SKM-1 (cell line): ENCODE measurements at regions not wholly inside any gene's neighbourhood (a gene's known extent, or its start where the extent isn't known, plus 50 kb on each side); places are given as distances from the start of the nearest gene placed in this dataset.

Source experiments
- DNase-seq: peaks from one replicate; lab custom pipeline; 2025; ENCODE audit not compliant: unreplicated experiment; lab: John Stamatoyannopoulos, UW

DNA sequence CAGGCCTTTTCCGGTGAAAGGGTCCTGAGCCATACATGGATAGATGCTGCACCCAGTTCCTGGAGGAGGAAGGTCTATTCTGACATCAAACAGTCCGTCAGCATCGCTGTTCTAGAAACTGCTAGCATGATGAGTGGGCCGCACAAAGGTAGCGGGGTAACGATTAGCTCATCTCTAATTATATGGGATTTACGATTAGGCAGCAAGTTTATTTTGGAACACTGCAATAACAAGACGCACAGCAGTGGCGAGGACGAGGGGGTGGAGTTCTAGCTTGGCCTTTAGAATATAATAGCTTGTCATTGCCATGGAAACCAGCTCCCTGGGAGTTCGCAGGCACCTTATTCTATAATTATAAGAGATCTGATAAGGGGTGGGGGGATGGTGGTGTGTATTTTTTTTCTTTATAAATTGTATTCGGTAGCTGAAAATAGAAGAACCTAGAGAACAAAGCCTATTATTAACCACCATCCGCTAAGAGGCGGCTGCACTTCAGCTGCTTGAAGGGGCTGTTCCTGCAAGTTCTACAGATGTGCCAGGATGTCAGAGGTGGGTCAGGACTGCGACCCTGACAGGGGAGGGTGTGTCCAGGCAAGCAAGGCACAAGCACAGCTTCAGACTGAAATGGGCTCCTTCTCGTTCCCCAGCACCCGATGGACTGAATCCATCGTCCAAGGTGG, 311.0 kb downstream of the AGTPBP1 start:
- DNase-seq = no peak

DNA sequence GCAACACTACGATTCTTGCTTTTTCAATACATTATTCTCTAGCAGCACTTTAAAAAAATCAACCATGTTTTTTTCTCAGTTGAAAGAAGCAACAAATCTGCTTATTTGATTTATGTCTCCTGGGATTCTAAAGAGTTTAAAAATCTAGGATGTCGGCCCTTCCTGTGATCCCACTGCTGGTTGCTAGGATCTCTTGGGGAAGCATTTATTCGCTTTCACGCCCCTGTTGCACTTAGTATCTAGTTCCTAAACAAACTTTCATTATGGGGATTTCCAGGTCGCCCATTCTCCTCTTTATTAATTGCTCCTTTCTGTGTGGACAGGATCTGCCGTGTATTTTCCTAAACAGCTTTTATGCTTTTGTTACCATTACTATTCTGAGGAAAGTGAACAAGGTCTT, 313.5 kb downstream of the AGTPBP1 start:
- DNase-seq = no peak

- DNase-seq = no peak
Observed at GRCh38 chr9:85427772-85428171, 314.0 kb downstream of the AGTPBP1 start.

DNA sequence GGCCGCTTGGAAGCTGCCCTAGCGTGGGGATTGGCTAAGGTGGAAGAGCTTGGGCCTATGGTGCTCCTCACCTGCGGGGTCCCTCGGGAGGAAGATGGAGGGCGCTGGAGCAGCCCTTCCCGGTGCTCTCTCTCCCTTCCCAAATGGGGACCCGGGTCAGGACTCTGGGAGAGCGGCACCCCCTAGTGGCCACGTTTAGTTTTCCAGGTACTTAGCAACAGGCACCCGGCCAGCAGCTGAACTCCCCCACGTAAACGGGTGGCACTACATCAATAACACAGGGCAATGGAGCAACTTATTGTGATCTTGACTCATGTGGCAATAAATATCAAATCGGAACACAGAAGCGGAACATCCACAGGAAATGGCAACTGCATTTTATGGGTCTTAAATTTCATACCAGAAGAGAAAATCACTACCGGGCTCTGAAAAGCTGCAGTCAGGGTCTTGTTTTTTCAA, 316.6 kb downstream of the AGTPBP1 start:
- DNase-seq = peak; percentile 5

DNA sequence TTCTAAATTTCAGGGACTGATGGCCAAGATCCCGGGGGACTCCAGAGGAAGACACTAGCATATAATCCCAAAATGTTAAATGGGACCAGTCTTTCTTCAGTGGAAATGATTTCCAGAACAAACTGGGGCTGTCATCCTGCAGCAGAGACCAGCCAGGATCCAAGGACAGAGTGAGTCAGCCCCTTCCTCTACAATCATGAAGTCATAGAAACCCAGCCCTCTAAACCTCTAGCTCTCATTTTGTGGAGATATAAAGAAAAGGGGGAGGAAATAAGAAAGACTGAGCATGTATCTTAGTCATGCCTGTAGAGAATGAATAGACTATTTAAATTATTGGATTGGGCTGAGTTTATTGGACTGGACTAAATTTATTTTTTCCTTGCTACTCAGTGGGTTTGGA, 318.3 kb downstream of the AGTPBP1 start:
- DNase-seq = no peak

DNA sequence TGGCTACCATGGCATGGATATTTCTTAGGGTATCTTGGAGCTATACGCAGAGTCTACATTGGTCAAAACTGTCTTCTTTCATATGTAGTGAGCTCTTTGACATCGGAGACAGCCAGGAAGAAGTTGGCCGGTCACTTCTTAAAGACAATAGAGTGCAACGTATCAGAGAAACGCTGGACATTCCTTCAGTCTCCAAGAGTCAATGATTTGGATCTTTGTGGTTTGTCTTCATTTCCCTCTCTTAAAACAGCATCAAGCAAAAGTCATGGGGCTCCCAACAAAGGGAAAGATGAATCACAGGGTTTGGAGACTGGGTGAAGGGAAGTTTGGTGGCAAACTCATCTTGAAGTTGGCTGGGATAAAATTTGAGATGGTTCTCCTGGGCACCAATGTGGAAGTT, 320.1 kb downstream of the AGTPBP1 start:
- no peak for DNase-seq

DNA sequence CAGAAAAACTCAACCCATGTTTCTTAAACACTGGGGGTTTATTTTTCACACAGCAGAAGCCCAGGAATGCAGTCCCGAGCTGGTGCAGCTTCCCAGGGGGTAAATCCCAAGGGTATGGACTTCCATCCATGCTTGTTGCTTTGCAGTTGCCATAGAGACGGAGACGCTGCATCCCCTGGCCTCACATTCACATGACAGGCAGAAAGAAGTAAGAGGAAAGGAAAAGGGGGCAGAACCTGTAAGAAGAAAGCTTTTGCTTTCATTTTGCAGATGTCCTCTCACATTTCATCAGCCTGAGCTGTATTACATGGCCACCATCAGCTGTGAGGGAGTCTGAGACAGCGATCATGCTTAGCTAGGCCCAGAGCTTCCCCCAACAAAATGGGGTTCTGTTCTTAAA, 321.0 kb downstream of the AGTPBP1 start:
- no peak for DNase-seq

GRCh38 chr9:85417674-85418073, 324.1 kb downstream of the AGTPBP1 start:
- no peak for DNase-seq

- no peak for DNase-seq
Observed at GRCh38 chr9:85416715-85417114, 325.0 kb downstream of the AGTPBP1 start.

DNA sequence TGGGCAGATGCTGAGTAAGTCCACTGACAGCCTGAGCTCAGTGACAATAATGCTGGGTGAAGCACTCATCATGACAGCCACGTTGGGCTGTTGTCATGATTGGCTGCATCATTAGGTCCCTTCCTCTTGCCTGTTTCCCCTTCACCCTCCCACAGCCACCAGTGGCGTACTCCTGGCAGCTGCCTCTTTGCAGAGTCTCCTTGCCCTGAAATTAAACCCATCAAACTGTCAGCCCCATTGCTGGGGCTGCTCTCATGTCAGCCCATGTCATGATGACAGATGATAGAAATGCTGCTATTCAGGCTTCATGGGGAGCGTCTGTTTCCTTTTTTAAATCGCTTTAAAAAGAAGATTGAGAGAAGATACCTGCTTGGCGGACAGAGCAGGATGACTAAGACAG, 327.4 kb downstream of the AGTPBP1 start:
- DNase-seq = no peak

GRCh38 chr9:85408494-85408893, 333.3 kb downstream of the AGTPBP1 start:
- DNase-seq = no peak

GRCh38 chr9:85405566-85405950, 336.2 kb downstream of the AGTPBP1 start:
- DNase-seq = no peak

DNA sequence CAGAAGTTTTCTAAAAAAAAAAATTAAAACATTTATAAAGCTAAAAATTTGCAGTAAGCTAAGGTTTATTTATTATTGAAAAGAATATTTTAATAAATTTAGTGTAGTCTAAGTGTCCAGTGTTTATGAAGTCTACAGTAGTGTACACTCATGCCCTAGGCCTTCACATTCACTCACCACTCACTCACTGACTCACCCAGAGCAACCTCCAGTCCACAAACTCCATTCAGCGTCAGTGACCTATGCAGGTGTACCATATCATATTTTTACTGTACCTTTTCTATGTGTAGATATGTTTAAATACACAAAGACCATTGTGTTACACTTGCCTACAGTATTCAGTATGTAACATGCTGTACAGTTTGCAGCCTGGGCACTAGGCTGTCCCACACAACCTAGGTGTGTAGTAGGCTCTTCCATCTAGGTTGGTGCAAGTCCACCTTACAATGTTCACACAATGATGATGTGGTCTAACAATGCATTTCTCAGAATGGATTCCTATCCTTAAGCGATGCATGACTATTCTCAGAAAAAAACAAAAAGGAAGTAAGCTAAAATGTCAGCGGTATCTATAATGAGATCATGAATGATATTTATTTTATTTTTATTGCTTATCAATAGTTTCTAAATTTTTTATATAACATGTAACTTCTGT, 336.7 kb downstream of the AGTPBP1 start:
- DNase-seq = no peak

- DNase-seq = no peak
Observed at GRCh38 chr9:85402551-85402950, 339.2 kb downstream of the AGTPBP1 start.

- no peak for DNase-seq
Observed at GRCh38 chr9:85401998-85402397, 339.8 kb downstream of the AGTPBP1 start.

DNA sequence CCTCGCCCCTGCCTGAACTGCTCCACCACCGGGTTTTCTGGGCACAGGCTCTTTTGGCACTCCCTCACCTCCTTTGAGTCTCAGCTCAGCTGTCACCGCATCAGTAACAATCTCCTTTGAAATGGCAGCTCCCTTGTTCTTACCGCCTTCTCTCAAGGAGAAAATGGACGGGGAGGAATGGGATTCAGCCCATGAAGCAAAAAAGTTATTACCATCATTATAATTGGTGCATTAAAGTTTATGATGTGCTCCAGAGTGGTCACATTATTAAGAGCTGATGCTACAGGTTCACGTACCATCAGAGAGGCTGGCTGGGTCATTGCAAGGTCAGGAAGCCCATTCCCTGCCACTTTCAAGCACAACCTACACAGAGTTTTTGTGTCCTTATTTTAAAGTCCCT, 344.7 kb downstream of the AGTPBP1 start:
- no peak for DNase-seq

- DNase-seq = no peak
Observed at GRCh38 chr9:85392260-85392659, 349.5 kb downstream of the AGTPBP1 start.

- no peak for DNase-seq
Observed at GRCh38 chr9:85377731-85378289, 363.9 kb downstream of the AGTPBP1 start.

DNA sequence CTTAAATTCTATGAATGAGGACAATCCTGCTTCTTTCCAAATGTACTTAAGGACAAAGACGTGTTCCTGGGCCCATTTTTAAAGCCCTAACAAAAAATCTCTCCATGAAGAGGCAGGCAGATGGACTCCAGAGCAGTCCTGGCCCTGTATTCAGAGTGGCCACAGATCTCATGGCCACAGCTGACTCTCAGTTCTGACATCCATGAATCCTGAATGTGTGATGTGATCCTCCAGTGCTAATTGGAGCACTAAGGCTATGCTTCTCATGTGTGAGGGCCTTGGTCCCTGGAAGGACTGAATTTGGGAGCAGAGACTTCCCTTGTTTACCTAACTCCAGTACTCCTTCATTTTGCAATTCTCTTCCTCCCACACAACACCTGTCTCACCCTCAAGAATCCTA, 373.0 kb downstream of the AGTPBP1 start:
- DNase-seq = no peak

GRCh38 chr9:85359161-85359560, 382.6 kb downstream of the AGTPBP1 start:
- DNase-seq = no peak

GRCh38 chr9:85349046-85349445, 392.7 kb downstream of the AGTPBP1 start:
- no peak for DNase-seq

DNA sequence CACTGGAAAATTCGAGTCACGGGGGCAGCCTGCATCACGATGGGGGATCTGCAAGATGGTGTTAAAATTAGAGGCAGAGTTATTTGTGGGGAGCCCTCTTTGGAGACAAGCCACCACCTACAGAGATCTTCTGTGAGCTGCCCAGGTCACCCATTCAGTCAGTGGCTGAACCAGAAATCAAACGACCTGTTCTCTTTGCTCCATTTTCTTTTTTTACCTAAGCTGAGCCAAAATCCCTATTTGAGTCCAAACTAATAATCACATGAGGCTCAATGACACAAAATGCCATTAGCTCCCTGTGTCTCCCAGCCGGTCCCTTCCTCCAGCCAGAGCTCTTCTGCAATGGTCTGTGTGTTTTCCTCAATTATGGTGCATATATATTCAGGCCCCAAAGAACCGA, 394.2 kb downstream of the AGTPBP1 start:
- DNase-seq = no peak

- no peak for DNase-seq
Observed at GRCh38 chr9:85344901-85345300, 396.9 kb downstream of the AGTPBP1 start.
